Osteoblast (primary cell): ENCODE measurements at regions not wholly inside any gene's neighbourhood (a gene's known extent, or its start where the extent isn't known, plus 50 kb on each side); places are given as distances from the start of the nearest gene placed in this dataset.
A peak's percentile ranks its signal among the peaks of the same experiment; 100 is the strongest.

ENCODE experiments used
- DNase-seq: peaks from one replicate; pipeline ENCODE4 v3.0.0; 2011; ENCODE audit warnings: low spot score, mixed read lengths; ENCODE audit not compliant: insufficient read length; ENCODE audit errors: missing footprints
- H2AFZ ChIP-seq: 2 replicates; pipeline ENCODE4 v1.6.0; 2011; ENCODE audit warnings: mild to moderate bottlenecking, low read length
- H3K27ac ChIP-seq: 2 replicates; pipeline ENCODE4 v1.5.1; 2011; ENCODE audit warnings: mild to moderate bottlenecking, low read depth, low read length, moderate library complexity
- H3K27me3 ChIP-seq: 2 replicates; pipeline ENCODE4 v1.6.0; 2012; ENCODE audit warnings: mild to moderate bottlenecking, control low read depth, inconsistent platforms, low read length, moderate library complexity; ENCODE audit not compliant: insufficient read depth
- H3K36me3 ChIP-seq: 2 replicates; pipeline ENCODE4 v1.5.1; 2011; ENCODE audit warnings: mild to moderate bottlenecking, low read length, control low read depth, moderate library complexity; ENCODE audit not compliant: insufficient read depth
- H3K4me1 ChIP-seq: 2 replicates; pipeline ENCODE4 v1.5.1; 2011; ENCODE audit warnings: mild to moderate bottlenecking, low read length, control low read depth, moderate library complexity; ENCODE audit not compliant: insufficient read depth
- H3K4me2 ChIP-seq: 2 replicates; pipeline ENCODE4 v1.6.0; 2011; ENCODE audit warnings: mild to moderate bottlenecking, low read length; ENCODE audit not compliant: insufficient read depth
- H3K4me3 ChIP-seq: fragments of 200-600 bp; sonication (generic); 3 replicates; pipeline ENCODE4 v1.5.1; 2012; ENCODE audit warnings: mild to moderate bottlenecking, low read length, inconsistent platforms; ENCODE audit not compliant: insufficient read depth
- H3K79me2 ChIP-seq: 2 replicates; pipeline ENCODE4 v1.6.0; 2012; ENCODE audit warnings: mild to moderate bottlenecking, low read length, control low read depth, inconsistent platforms; ENCODE audit not compliant: insufficient read depth
- H3K9me3 ChIP-seq: 2 replicates; pipeline ENCODE4 v1.5.1; 2011; ENCODE audit warnings: low read depth, low read length, control low read depth
- H4K20me1 ChIP-seq: 2 replicates; pipeline ENCODE4 v1.6.0; 2012; ENCODE audit warnings: mild to moderate bottlenecking, low read length, control low read depth; ENCODE audit not compliant: insufficient read depth
- TF ChIP-seq, protein P1 (sequence below): IDR thresholded peaks from 2 replicates; pipeline ENCODE4 v1.5.1; 2011; ENCODE audit warnings: mild to moderate bottlenecking, low read depth, low read length, moderate library complexity; ENCODE audit errors: extremely low read depth

DNA sequence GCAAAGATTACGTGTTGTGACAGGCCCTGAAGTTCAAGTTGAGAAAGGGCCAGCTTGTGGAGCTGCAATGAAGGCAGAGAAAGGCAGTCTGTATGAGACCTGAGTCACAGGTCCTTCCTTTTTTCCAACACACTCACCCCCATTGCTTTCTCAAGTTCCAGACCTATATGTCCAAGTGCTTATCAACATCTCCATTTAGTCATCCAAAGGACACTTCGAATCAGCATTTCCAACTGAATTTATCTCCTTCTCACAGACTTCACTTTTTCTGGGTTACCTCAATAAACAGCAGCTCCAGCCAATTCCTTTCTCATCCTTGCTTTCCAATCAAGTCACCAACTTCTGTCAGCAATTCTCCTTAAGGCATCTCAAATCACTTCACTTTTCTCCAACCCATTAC, 56.4 kb upstream of the KIF21A start:
- Histone ChIP-seq H3K79me2 (no peaks in the 10 kb centered on the region), H3K4me3 (no peak overlapping the region), H3K9me3 (no peaks in the 10 kb centered on the region), H4K20me1 (no peaks in the 10 kb centered on the region), H3K36me3 (no peaks in the 10 kb centered on the region), H3K27me3 (no peaks in the 10 kb centered on the region), H3K4me1 (peaks cover 5% of the 10 kb centered on the region), H2AFZ (peak overlapping the region; percentile 15), H3K4me2 (no peak overlapping the region), H3K27ac (no peak overlapping the region)
- DNase-seq = peak; percentile 36
- TF ChIP-seq, protein P1, sequence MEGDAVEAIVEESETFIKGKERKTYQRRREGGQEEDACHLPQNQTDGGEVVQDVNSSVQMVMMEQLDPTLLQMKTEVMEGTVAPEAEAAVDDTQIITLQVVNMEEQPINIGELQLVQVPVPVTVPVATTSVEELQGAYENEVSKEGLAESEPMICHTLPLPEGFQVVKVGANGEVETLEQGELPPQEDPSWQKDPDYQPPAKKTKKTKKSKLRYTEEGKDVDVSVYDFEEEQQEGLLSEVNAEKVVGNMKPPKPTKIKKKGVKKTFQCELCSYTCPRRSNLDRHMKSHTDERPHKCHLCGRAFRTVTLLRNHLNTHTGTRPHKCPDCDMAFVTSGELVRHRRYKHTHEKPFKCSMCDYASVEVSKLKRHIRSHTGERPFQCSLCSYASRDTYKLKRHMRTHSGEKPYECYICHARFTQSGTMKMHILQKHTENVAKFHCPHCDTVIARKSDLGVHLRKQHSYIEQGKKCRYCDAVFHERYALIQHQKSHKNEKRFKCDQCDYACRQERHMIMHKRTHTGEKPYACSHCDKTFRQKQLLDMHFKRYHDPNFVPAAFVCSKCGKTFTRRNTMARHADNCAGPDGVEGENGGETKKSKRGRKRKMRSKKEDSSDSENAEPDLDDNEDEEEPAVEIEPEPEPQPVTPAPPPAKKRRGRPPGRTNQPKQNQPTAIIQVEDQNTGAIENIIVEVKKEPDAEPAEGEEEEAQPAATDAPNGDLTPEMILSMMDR = no peak
